Loucy (cell line): ENCODE measurements at regions not wholly inside any gene's neighbourhood (a gene's known extent, or its start where the extent isn't known, plus 50 kb on each side); places are given as distances from the start of the nearest gene placed in this dataset.

ENCODE experiments used
- H2AFZ ChIP-seq: fragments of 200-600 bp; sonication (generic); 2 replicates; pipeline ENCODE4 v1.6.0; 2016; ENCODE audit warnings: antibody characterized with exemption, mild to moderate bottlenecking, low read length, moderate library complexity
- H3F3A ChIP-seq: fragments of 200-600 bp; 2 replicates; pipeline ENCODE4 v1.6.0; 2016; ENCODE audit warnings: antibody characterized with exemption, low read depth, mild to moderate bottlenecking
- H3K27me3 ChIP-seq: fragments of 200-600 bp; sonication (generic); 2 replicates; pipeline ENCODE4 v1.6.1; 2014; ENCODE audit warnings: low read length, mild to moderate bottlenecking; ENCODE audit not compliant: insufficient read depth, poor library complexity, severe bottlenecking
- H3K36me3 ChIP-seq: fragments of 200-600 bp; sonication (generic); 2 replicates; pipeline ENCODE4 v1.6.1; 2016; ENCODE audit warnings: low read length; ENCODE audit not compliant: insufficient read depth
- H3K4me1 ChIP-seq: fragments of 200-600 bp; sonication (generic); 2 replicates; pipeline ENCODE4 v1.5.1; 2014; ENCODE audit warnings: low read length, mild to moderate bottlenecking; ENCODE audit not compliant: insufficient read depth, poor library complexity, severe bottlenecking
- H3K4me2 ChIP-seq: fragments of 200-600 bp; sonication (generic); 2 replicates; pipeline ENCODE4 v1.6.0; 2014; ENCODE audit warnings: antibody characterized with exemption, low read length, low read depth, mild to moderate bottlenecking; ENCODE audit not compliant: poor library complexity, severe bottlenecking
- H3K4me3 ChIP-seq: fragments of 200-600 bp; sonication (generic); 2 replicates; pipeline ENCODE4 v1.5.1; 2014; ENCODE audit warnings: low read length, mild to moderate bottlenecking, mixed read lengths; ENCODE audit not compliant: poor library complexity, severe bottlenecking
- H3K79me2 ChIP-seq: fragments of 200-600 bp; sonication (generic); 2 replicates; pipeline ENCODE4 v1.6.1; 2014; ENCODE audit warnings: low read length; ENCODE audit not compliant: insufficient read depth
- H3K9ac ChIP-seq: fragments of 200-600 bp; sonication (generic); 2 replicates; pipeline ENCODE4 v1.6.0; 2014; ENCODE audit warnings: mild to moderate bottlenecking, low read depth, low read length, moderate library complexity; ENCODE audit not compliant: poor library complexity, severe bottlenecking
- H3K9me2 ChIP-seq: fragments of 200-600 bp; sonication (generic); replicated peaks from 2 replicates; pipeline ENCODE4 v1.6.1; 2016; ENCODE audit warnings: low read depth, low read length, mixed read lengths
- H3K9me3 ChIP-seq: fragments of 200-600 bp; sonication (generic); 2 replicates; pipeline ENCODE4 v1.6.1; 2014; ENCODE audit warnings: mild to moderate bottlenecking, antibody characterized with exemption, low read length, low read depth; ENCODE audit not compliant: insufficient read depth
- H4K20me1 ChIP-seq: fragments of 200-600 bp; sonication (generic); 2 replicates; pipeline ENCODE4 v1.6.0; 2014; ENCODE audit warnings: antibody characterized with exemption, low read length, mild to moderate bottlenecking; ENCODE audit not compliant: insufficient read depth, poor library complexity, severe bottlenecking
- EZH2phosphoT487 ChIP-seq: fragments of 200-600 bp; IDR thresholded peaks from 2 replicates; pipeline ENCODE4 v1.6.1; 2018; ENCODE audit warnings: antibody characterized with exemption, mild to moderate bottlenecking, moderate library complexity, borderline replicate concordance
- TF ChIP-seq, protein P1 (sequence below): fragments of 200-600 bp; sonication (generic); conservative IDR thresholded peaks from 2 replicates; pipeline ENCODE4 v1.5.1; 2014; ENCODE audit warnings: mild to moderate bottlenecking, antibody characterized with exemption, low read length

DNA sequence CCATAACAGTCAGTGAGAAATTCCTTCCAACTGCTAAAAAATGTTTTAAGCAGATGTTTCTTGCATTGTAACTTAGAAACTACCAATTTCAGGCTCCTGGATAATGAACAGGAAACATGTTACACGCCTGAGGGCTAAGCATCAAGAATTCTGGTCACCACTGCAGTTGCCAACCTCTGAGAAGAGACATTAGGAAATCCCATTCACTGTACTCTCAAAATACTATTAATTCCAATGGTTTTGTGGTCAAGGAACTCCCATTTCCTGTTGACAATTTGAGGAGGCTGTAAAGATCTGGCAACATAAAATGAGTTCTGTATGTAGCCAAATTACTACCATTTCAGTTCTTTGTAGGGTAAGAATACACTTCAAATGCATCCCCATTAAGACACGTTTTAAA lies 456.0 kb upstream of the MEF2C start:
- Histone ChIP-seq H3F3A (no peaks in the 10 kb centered on the region), H3K36me3 (no peaks in the 10 kb centered on the region), H3K9ac (no peak overlapping the region), H2AFZ (no peak overlapping the region), H3K9me2 (no peaks in the 10 kb centered on the region), H3K79me2 (no peaks in the 10 kb centered on the region), H4K20me1 (no peaks in the 10 kb centered on the region), H3K4me1 (peaks cover 25% of the 10 kb centered on the region), H3K4me3 (no peak overlapping the region), H3K4me2 (no peak overlapping the region), H3K27me3 (no peaks in the 10 kb centered on the region), H3K9me3 (no peaks in the 10 kb centered on the region)
- TF ChIP-seq, protein P1, sequence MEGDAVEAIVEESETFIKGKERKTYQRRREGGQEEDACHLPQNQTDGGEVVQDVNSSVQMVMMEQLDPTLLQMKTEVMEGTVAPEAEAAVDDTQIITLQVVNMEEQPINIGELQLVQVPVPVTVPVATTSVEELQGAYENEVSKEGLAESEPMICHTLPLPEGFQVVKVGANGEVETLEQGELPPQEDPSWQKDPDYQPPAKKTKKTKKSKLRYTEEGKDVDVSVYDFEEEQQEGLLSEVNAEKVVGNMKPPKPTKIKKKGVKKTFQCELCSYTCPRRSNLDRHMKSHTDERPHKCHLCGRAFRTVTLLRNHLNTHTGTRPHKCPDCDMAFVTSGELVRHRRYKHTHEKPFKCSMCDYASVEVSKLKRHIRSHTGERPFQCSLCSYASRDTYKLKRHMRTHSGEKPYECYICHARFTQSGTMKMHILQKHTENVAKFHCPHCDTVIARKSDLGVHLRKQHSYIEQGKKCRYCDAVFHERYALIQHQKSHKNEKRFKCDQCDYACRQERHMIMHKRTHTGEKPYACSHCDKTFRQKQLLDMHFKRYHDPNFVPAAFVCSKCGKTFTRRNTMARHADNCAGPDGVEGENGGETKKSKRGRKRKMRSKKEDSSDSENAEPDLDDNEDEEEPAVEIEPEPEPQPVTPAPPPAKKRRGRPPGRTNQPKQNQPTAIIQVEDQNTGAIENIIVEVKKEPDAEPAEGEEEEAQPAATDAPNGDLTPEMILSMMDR: no peak

DNA sequence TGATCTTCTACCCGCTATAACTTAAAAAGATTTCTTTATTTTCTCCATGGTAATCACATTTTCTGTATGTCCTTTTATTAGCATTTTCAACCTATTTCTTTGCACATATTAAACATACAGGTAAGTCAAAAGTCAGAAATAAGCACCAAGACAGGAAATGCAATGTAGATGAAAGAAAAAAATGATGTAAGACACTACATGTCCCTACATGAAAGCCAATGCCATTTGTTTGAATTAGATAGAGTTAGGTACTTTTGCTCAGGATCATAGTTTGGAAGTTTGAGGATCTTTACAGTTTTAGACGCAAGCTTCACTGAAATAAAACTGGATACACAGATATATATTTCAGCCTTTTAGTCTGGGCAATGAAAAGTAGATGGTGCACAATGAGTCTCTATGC lies 453.1 kb upstream of the MEF2C start:
- TF ChIP-seq EZH2phosphoT487: no peak
- TF ChIP-seq, protein P1: no peak
- no peak overlapping the region for H2AFZ ChIP-seq
- H3K36me3 ChIP-seq: no peaks in the 10 kb centered on the region
- H3F3A ChIP-seq: no peaks in the 10 kb centered on the region
- H3K79me2 ChIP-seq: no peaks in the 10 kb centered on the region
- no peak overlapping the region for H3K4me3 ChIP-seq
- H3K9me3 ChIP-seq: no peaks in the 10 kb centered on the region
- H3K9ac ChIP-seq: no peak overlapping the region
- peaks cover 6% of the 10 kb centered on the region for H3K4me1 ChIP-seq
- H4K20me1 ChIP-seq: no peaks in the 10 kb centered on the region
- H3K4me2 ChIP-seq: no peak overlapping the region
- no peaks in the 10 kb centered on the region for H3K9me2 ChIP-seq
- H3K27me3 ChIP-seq: no peaks in the 10 kb centered on the region

DNA sequence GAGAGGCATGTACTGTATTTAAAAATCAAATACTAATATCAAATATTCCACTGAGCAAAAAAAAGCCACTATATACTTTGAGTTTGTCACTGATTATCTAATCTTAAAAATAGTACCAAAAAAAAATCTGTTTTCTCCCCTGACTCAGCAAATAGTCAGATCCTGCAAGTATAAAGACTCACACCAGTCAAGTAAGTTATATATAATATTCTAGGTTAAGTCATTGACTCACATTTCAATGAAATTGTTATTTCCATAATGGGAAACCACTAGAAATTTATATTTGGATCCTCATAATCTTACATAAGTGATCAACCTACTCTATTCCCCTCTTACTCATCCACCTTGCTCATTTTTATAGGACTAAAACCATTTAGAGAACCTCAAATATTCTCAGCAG lies 447.2 kb upstream of the MEF2C start:
- no peaks in the 10 kb centered on the region for H3K4me1 ChIP-seq
- TF ChIP-seq EZH2phosphoT487: no peak
- TF ChIP-seq, protein P1: no peak
- H3K9me3 ChIP-seq: no peaks in the 10 kb centered on the region
- no peak overlapping the region for H3K4me2 ChIP-seq
- no peaks in the 10 kb centered on the region for H3K36me3 ChIP-seq
- H3K79me2 ChIP-seq: no peaks in the 10 kb centered on the region
- no peaks in the 10 kb centered on the region for H3F3A ChIP-seq
- no peaks in the 10 kb centered on the region for H3K27me3 ChIP-seq
- H2AFZ ChIP-seq: no peak overlapping the region
- H3K9ac ChIP-seq: no peak overlapping the region
- H4K20me1 ChIP-seq: no peaks in the 10 kb centered on the region
- no peaks in the 10 kb centered on the region for H3K9me2 ChIP-seq
- H3K4me3 ChIP-seq: no peak overlapping the region
